Coronary artery (tissue), 2 donors: ENCODE measurements at regions not wholly inside any gene's neighbourhood (a gene's known extent, or its start where the extent isn't known, plus 50 kb on each side); places are given as distances from the start of the nearest gene placed in this dataset.

Experiments
- DNase-seq: peaks from one replicate; pipeline ENCODE4 v3.0.0-alpha.2; 2017; ENCODE audit warnings: low spot score
- H3K27ac ChIP-seq, 2 donors: fragments of 200-600 bp; sonication (generic); one replicate each; pipeline ENCODE4 v1.5.1; 2016 to 2019
- H3K4me3 ChIP-seq: fragments of 200-600 bp; sonication (generic); 2 replicates; pipeline ENCODE4 v1.5.1; 2016; ENCODE audit warnings: mild to moderate bottlenecking, moderate library complexity
- TF ChIP-seq, protein P1 (sequence below): fragments of 200-600 bp; sonication (generic); IDR thresholded peaks from one replicate; pipeline ENCODE4 v1.5.1; 2019; ENCODE audit warnings: antibody characterized with exemption

DNA sequence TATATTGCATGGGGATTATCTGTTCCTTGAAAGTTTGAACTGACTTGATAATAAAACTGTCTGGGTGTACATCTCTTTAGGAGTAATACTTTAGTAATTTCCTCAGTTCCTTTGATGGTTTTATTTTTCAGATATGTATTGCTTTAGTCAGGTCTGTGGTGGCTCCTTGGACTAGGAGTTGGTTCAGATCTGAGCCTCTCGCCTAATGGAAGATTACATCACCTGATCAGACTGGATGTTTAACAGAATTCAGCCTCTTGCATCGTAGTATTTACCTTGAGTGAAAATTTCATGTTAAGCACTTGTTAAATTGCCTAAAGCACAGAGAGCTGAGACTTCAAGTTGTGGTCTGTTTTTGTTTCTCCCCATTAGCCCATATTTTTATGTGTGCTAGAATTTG, 267.3 kb downstream of the MAP2K4 start:
- peak overlapping the region in 1 of 2 donors; percentile 67 for H3K27ac ChIP-seq
- no peak overlapping the region for H3K4me3 ChIP-seq
- TF ChIP-seq, protein P1, sequence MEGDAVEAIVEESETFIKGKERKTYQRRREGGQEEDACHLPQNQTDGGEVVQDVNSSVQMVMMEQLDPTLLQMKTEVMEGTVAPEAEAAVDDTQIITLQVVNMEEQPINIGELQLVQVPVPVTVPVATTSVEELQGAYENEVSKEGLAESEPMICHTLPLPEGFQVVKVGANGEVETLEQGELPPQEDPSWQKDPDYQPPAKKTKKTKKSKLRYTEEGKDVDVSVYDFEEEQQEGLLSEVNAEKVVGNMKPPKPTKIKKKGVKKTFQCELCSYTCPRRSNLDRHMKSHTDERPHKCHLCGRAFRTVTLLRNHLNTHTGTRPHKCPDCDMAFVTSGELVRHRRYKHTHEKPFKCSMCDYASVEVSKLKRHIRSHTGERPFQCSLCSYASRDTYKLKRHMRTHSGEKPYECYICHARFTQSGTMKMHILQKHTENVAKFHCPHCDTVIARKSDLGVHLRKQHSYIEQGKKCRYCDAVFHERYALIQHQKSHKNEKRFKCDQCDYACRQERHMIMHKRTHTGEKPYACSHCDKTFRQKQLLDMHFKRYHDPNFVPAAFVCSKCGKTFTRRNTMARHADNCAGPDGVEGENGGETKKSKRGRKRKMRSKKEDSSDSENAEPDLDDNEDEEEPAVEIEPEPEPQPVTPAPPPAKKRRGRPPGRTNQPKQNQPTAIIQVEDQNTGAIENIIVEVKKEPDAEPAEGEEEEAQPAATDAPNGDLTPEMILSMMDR = no peak
- DNase-seq = no peak

DNA sequence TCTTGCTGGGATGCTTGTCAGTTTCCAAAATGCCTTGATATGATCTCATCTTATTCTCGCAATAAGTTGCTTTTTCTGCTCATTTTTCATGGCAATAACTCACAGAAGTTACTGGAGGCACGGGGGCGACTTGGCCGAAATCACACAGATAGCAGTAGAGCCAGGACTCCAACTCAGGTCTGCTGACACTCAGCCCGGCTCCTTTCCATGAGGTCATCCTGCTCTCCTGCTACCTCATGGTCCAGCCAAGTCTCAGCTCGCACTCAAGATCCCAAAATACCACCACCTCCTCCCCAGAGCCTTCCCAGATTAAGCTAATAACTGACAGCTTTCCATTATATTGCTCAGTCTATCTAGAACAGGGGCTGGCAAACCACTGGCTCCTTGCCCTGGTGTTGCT, 269.5 kb downstream of the MAP2K4 start:
- Histone ChIP-seq H3K4me3 (no peak overlapping the region), H3K27ac (peak overlapping the region; percentile 10 to 60)
- DNase-seq = no peak
- TF ChIP-seq, protein P1 = no peak

DNA sequence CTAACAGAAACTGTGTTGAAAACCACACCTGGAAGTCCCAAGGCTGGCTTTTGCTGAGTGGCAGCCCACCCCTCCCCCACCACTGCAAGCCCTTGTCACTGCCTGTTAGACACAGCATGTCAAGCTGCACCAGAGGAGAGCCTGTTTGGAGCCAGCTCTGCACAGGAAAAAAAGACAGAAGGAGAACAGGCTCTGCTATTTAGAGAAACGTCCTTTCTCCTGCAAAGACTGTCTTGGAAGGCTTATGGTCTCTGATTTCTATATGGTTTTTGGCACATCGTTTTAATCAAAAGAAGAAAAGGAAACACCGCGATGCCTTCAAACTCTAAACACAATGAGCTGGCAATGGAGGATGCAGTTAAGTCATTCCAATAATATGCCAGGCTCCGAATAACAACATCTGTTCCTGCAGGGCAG, 275.5 kb downstream of the MAP2K4 start:
- TF ChIP-seq, protein P1 = no peak
- Histone ChIP-seq H3K4me3 (no peak overlapping the region), H3K27ac (peak overlapping the region; percentile 4 to 48)
- DNase-seq = no peak

DNA sequence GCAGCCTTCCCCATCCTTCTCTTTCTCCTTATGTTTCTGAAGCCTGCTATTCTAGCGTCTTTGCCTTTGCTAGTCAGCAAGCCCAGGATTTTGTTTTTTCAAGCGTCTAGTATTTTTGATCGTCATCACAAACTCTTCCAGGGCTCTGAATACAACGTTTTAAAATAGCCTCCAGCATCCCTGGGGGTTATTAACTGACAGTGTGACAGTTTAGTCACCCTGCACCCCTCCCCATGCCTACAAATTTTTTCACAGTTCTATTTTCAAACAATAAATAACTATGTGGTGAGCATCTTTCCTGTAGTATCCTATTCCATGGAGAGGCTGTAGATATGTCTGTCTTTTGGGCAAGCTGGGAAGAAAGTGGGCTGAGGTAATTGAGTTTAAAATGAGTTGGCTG, 280.9 kb downstream of the MAP2K4 start:
- DNase-seq = no peak
- TF ChIP-seq, protein P1 = no peak
- Histone ChIP-seq H3K27ac (peak overlapping the region; percentile 63 to 84), H3K4me3 (no peak overlapping the region)

DNA sequence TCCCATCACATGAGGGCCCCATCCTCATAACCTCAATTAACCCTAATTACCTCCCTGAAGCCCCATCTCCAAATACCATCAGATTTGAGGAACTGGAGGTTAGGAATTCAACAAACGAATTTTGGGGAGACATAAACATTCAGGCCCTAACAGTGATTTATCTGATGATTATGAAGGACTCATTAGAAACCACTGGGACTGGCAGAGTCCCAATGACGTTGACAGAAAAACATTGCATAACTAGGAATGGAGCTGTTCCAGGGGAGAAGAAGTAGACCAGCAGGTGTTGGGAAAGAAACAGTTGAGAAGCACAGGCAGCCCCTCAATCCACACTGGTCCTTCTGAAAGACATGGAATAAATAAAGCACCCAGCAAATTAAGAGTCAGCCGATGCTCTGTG, 282.0 kb downstream of the MAP2K4 start:
- peak overlapping the region; percentile 61 to 63 for H3K27ac ChIP-seq
- DNase-seq = no peak
- TF ChIP-seq, protein P1 = no peak
- H3K4me3 ChIP-seq = no peak overlapping the region

DNA sequence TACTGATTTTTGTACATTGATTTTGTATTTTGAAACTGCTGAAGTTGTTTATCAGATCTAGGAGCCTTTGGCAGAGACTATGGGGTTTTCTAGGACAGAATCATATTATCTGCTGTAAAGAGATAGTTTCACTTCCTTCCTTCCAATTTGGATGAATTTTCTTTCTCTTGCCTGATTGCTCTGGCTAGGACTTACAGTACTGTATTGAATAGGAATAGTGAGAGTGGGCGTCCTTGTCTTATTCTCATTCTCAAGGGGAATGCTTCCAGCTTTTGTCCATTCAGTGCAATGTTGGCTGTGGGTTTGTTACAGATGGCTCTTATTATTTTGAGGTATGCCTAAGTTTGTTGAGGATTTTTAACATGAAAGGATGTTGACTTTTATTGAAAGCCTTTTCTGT, 290.1 kb downstream of the MAP2K4 start:
- H3K4me3 ChIP-seq = no peak overlapping the region
- DNase-seq = no peak
- TF ChIP-seq, protein P1 = no peak
- no peak overlapping the region for H3K27ac ChIP-seq

DNA sequence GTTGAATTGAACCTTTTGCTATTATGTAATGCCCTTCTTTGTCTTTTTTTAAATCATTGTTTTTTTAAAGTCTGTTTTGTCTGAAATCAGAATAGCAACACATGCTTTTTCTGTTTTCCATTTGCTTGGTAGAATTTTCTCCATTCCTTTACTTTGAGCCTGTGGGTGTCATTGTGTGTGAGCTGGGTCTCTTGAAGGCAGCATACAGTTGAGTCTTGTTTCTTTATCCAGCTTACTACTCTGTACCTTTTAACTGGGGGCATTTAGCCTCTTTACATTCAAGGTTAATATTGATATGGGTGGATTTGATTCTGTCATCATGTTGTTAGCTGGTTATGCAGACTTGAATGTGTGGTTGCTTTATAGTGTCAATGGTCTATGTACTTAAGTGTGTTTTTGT, 292.0 kb downstream of the MAP2K4 start:
- no peak overlapping the region for H3K27ac ChIP-seq
- no peak for DNase-seq
- H3K4me3 ChIP-seq = no peak overlapping the region
- TF ChIP-seq, protein P1 = no peak
